Neuronal stem cell (in vitro differentiated cells): ENCODE measurements at regions not wholly inside any gene's neighbourhood (a gene's known extent, or its start where the extent isn't known, plus 50 kb on each side); places are given as distances from the start of the nearest gene placed in this dataset.

Experiments used
- DNase-seq: peaks from one replicate; pipeline ENCODE4 v3.0.0-alpha.2; 2013; ENCODE audit warnings: low spot score
- H2AFZ ChIP-seq: one replicate; pipeline ENCODE4 v1.6.1; 2013; ENCODE audit warnings: mild to moderate bottlenecking, low read length, inconsistent platforms
- H2AK5ac ChIP-seq: 2 replicates; pipeline ENCODE4 v1.6.1; 2013; ENCODE audit warnings: low read depth, mild to moderate bottlenecking, inconsistent platforms, low read length, moderate library complexity, mixed read lengths
- H2BK120ac ChIP-seq: 2 replicates; pipeline ENCODE4 v1.6.1; 2013; ENCODE audit warnings: low read depth, mild to moderate bottlenecking, inconsistent platforms, low read length, moderate library complexity, mixed read lengths
- H2BK12ac ChIP-seq: one replicate; pipeline ENCODE4 v1.6.1; 2013; ENCODE audit warnings: low read length, inconsistent platforms
- H2BK15ac ChIP-seq: 2 replicates; pipeline ENCODE4 v1.6.1; 2013; ENCODE audit warnings: mild to moderate bottlenecking, low read length, inconsistent platforms, mixed read lengths
- H2BK5ac ChIP-seq: one replicate; pipeline ENCODE4 v1.6.1; 2013; ENCODE audit warnings: inconsistent platforms, mild to moderate bottlenecking, low read length, moderate library complexity
- H3K14ac ChIP-seq: one replicate; pipeline ENCODE4 v1.6.1; 2013; ENCODE audit warnings: low read length, inconsistent platforms
- H3K18ac ChIP-seq: 2 replicates; pipeline ENCODE4 v1.6.1; 2013; ENCODE audit warnings: low read length, inconsistent platforms
- H3K23ac ChIP-seq: 2 replicates; pipeline ENCODE4 v1.6.1; 2013; ENCODE audit warnings: low read depth, mild to moderate bottlenecking, mixed read lengths, low read length, inconsistent platforms; ENCODE audit not compliant: poor library complexity
- H3K27ac ChIP-seq: replicated peaks from 3 replicates; pipeline ENCODE4 v1.5.1; 2013; ENCODE audit warnings: low read length, inconsistent platforms
- H3K27me3 ChIP-seq, 3 experiments: 2 replicates each; pipeline ENCODE4 v1.6.1; 2013; ENCODE audit warnings: low read length in 3 of 3, mild to moderate bottlenecking in 2 of 3, inconsistent platforms in 1 of 3, low read depth in 1 of 3, mixed read lengths in 1 of 3, moderate library complexity in 1 of 3; ENCODE audit not compliant: control insufficient read depth in 3 of 3, insufficient read depth in 3 of 3
- H3K36me3 ChIP-seq, 2 donors: replicated peaks in 1 of 2; 2 replicates each; pipeline ENCODE4 v1.6.1; 2013; ENCODE audit warnings: low read length in 2 of 2; ENCODE audit not compliant: control insufficient read depth in 2 of 2, insufficient read depth in 2 of 2
- H3K4ac ChIP-seq: 2 replicates; pipeline ENCODE4 v1.6.1; 2013; ENCODE audit warnings: inconsistent platforms, mild to moderate bottlenecking, low read length, moderate library complexity
- H3K4me1 ChIP-seq, 2 donors: 1 replicate in 1 of 2; 2 replicates in 1 of 2; pipeline ENCODE4 v1.6.1; 2013; ENCODE audit warnings: low read length in 2 of 2, low read depth in 1 of 2; ENCODE audit not compliant: control insufficient read depth in 2 of 2, insufficient read depth in 1 of 2
- H3K4me2 ChIP-seq: one replicate; pipeline ENCODE4 v1.6.1; 2013; ENCODE audit warnings: mild to moderate bottlenecking, low read length, inconsistent platforms; ENCODE audit not compliant: insufficient read depth, poor library complexity, severe bottlenecking
- H3K4me3 ChIP-seq, 2 donors: 2 replicates each; pipeline ENCODE4 v1.5.1; 2013; ENCODE audit warnings: low read length in 2 of 2, mild to moderate bottlenecking in 2 of 2, inconsistent platforms in 1 of 2, moderate library complexity in 1 of 2
- H3K79me1 ChIP-seq: one replicate; pipeline ENCODE4 v1.6.1; 2013; ENCODE audit warnings: low read depth, mild to moderate bottlenecking, inconsistent platforms, low read length, moderate library complexity
- H3K9ac ChIP-seq: one replicate; pipeline ENCODE4 v1.6.1; 2013; ENCODE audit warnings: mild to moderate bottlenecking, low read depth, low read length, inconsistent platforms; ENCODE audit not compliant: poor library complexity
- H3K9me3 ChIP-seq, 2 donors: replicated peaks in 1 of 2; 2 replicates each; pipeline versions ENCODE3 to v1.6.1; 2013; ENCODE audit warnings: low read length in 2 of 2, mild to moderate bottlenecking in 2 of 2, inconsistent platforms in 1 of 2, low read depth in 1 of 2, mixed read lengths in 1 of 2, moderate library complexity in 1 of 2; ENCODE audit not compliant: control insufficient read depth in 2 of 2, insufficient read depth in 1 of 2
- H4K8ac ChIP-seq: one replicate; pipeline ENCODE4 v1.6.1; 2013; ENCODE audit warnings: low read depth, mild to moderate bottlenecking, inconsistent platforms, low read length, moderate library complexity
- H4K91ac ChIP-seq: one replicate; pipeline ENCODE4 v1.6.1; 2013; ENCODE audit warnings: low read length, low read depth, mild to moderate bottlenecking, inconsistent platforms; ENCODE audit not compliant: poor library complexity
- WGBS, 2 donors: extraction: QIAGEN DNeasy Blood & Tissue Kit; methylation state at CpG; one replicate each; pipeline ENCODE4 v1.1.7; 2013; ENCODE audit warnings: missing lambda C conversion rate in 2 of 2, mixed read lengths in 1 of 2; ENCODE audit not compliant: insufficient read length in 2 of 2, insufficient replicate concordance in 1 of 2; ENCODE audit errors: extremely low coverage in 2 of 2; 5-methylcytosine and 5-hydroxymethylcytosine counted together

GRCh38 chrX:95718746-95719145, 965.9 kb upstream of the DIAPH2 start:
- Histone ChIP-seq H2BK120ac (no peak overlapping the region), H3K9ac (no peak overlapping the region), H3K4me2 (no peak overlapping the region), H2BK12ac (no peak overlapping the region), H2AFZ (no peak overlapping the region), H2BK5ac (no peak overlapping the region), H3K14ac (no peak overlapping the region), H3K23ac (no peak overlapping the region), H4K91ac (no peak overlapping the region), H3K4me1 (no peaks in the 10 kb centered on the region), H2AK5ac (no peak overlapping the region), H3K4me3 (no peak overlapping the region), H4K8ac (no peak overlapping the region), H3K27me3 (no peaks in the 10 kb centered on the region), H3K4ac (no peak overlapping the region), H2BK15ac (no peak overlapping the region), H3K27ac (no peak overlapping the region), H3K9me3 (no peaks in the 10 kb centered on the region), H3K36me3 (no peaks in the 10 kb centered on the region), H3K79me1 (no peaks in the 10 kb centered on the region), H3K18ac (no peak overlapping the region)
- no CpG with 5 or more reads among the region's 4 CpGs for WGBS, 2 donors
- DNase-seq = no peak

DNA sequence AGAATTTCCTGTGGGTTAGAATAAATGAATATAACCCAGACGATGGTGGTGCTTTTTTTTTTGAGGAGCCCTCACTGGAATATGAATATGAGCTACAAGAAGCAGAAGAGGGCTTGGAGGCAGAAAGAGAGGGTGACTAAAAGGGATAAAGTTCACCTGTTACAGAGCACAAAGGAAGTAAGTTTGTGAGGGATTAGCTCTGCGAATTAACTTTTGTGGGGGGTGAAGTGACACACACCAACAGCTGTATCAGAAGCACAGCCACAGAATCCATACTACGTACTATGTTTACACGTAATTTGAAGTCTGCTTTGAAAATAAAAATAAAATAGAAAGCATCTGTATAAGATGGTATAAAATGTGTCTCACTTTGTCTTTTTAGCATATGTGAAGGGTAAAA, 963.6 kb upstream of the DIAPH2 start:
- Histone ChIP-seq H3K4me3 (no peak overlapping the region), H3K4ac (no peak overlapping the region), H3K23ac (no peak overlapping the region), H2BK12ac (no peak overlapping the region), H3K27me3 (peaks cover 0 to 3% (median 0%) of the 10 kb centered on the region in 3 experiments), H2BK120ac (no peak overlapping the region), H4K91ac (no peak overlapping the region), H3K9me3 (no peaks in the 10 kb centered on the region), H2BK15ac (no peak overlapping the region), H4K8ac (no peak overlapping the region), H2BK5ac (no peak overlapping the region), H3K27ac (no peak overlapping the region), H3K9ac (no peak overlapping the region), H3K79me1 (no peaks in the 10 kb centered on the region), H2AK5ac (no peak overlapping the region), H3K18ac (no peak overlapping the region), H2AFZ (no peak overlapping the region), H3K4me2 (no peak overlapping the region), H3K14ac (no peak overlapping the region), H3K4me1 (no peaks in the 10 kb centered on the region), H3K36me3 (no peaks in the 10 kb centered on the region)
- DNase-seq = no peak
- no CpG with 5 or more reads among the region's 4 CpGs for WGBS, 2 donors

- no peak overlapping the region for H3K27ac ChIP-seq
- H3K4me1 ChIP-seq = peaks cover 0 to 1% of the 10 kb centered on the region in 2 donors
- no peak overlapping the region for H3K14ac ChIP-seq
- H2BK12ac ChIP-seq = no peak overlapping the region
- H3K23ac ChIP-seq = no peak overlapping the region
- no peak overlapping the region for H3K4ac ChIP-seq
- H3K27me3 ChIP-seq = peaks cover 0 to 3% (median 0%) of the 10 kb centered on the region in 3 experiments
- H2BK120ac ChIP-seq = no peak overlapping the region
- H3K36me3 ChIP-seq = no peaks in the 10 kb centered on the region
- no peak overlapping the region for H2AK5ac ChIP-seq
- peak; percentile 14 for DNase-seq
- H3K18ac ChIP-seq = no peak overlapping the region
- H2BK15ac ChIP-seq = no peak overlapping the region
- H3K9ac ChIP-seq = no peak overlapping the region
- H4K8ac ChIP-seq = no peak overlapping the region
- no peak overlapping the region for H4K91ac ChIP-seq
- H2BK5ac ChIP-seq = no peak overlapping the region
- WGBS, 2 donors = no CpG with 5 or more reads among the region's 1 CpG
- H3K9me3 ChIP-seq = no peaks in the 10 kb centered on the region
- no peak overlapping the region for H2AFZ ChIP-seq
- no peak overlapping the region for H3K4me2 ChIP-seq
- H3K79me1 ChIP-seq = no peaks in the 10 kb centered on the region
- H3K4me3 ChIP-seq = no peak overlapping the region
These were observed 956.2 kb upstream of the DIAPH2 start for GRCh38 chrX:95728446-95728845.

DNA sequence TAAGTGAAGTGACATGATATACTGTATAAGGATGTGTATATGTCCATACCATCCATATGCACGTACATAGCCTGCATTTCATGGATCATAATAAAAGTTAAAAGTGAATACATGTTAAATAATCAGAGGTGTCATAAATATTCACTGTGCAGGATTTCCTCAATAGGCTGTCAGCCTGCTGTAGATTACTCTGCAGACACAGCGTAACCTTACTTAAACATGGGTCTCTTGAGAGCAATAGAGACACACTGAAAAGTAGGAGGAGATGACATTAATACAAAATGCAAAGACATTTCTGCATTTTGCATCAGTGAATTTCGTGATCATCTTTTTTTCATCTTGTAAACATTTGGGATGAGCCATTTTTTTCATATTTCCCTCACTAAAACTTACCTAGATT, 955.2 kb upstream of the DIAPH2 start:
- no peak overlapping the region for H3K4me3 ChIP-seq
- no peak overlapping the region for H2BK15ac ChIP-seq
- H3K23ac ChIP-seq = no peak overlapping the region
- H4K8ac ChIP-seq = no peak overlapping the region
- no peak overlapping the region for H3K14ac ChIP-seq
- no peak overlapping the region for H3K18ac ChIP-seq
- no peak overlapping the region for H2BK5ac ChIP-seq
- H3K9ac ChIP-seq = no peak overlapping the region
- H2BK12ac ChIP-seq = no peak overlapping the region
- H3K9me3 ChIP-seq = no peaks in the 10 kb centered on the region
- peaks cover 0 to 3% (median 0%) of the 10 kb centered on the region in 3 experiments for H3K27me3 ChIP-seq
- no peaks in the 10 kb centered on the region for H3K36me3 ChIP-seq
- H2AFZ ChIP-seq = no peak overlapping the region
- no peak overlapping the region for H3K4me2 ChIP-seq
- no peak overlapping the region for H2AK5ac ChIP-seq
- H3K27ac ChIP-seq = no peak overlapping the region
- peaks cover 0 to 1% of the 10 kb centered on the region in 2 donors for H3K4me1 ChIP-seq
- no peak overlapping the region for H2BK120ac ChIP-seq
- H3K4ac ChIP-seq = no peak overlapping the region
- no peaks in the 10 kb centered on the region for H3K79me1 ChIP-seq
- DNase-seq = no peak
- H4K91ac ChIP-seq = no peak overlapping the region
- no CpG with 5 or more reads among the region's 3 CpGs for WGBS, 2 donors
